ENCODE measurements at regions not wholly inside any gene's neighbourhood (a gene's known extent, or its start where the extent isn't known, plus 50 kb on each side); places are given as distances from the start of the nearest gene placed in this dataset.
A peak's percentile ranks its signal among the peaks of the same experiment; 100 is the strongest.
"Not testable (repeated sequence)": the region's sequence is repeated elsewhere in the genome, so short reads cannot be mapped to it uniquely, and the experiment has no call there.

GRCh38 chr18:70536370-70537062, 247.7 kb downstream of the SOCS6 start:
- DNase-seq: no peak

GRCh38 chr18:70535041-70535440, 246.2 kb downstream of the SOCS6 start:
- no peak for DNase-seq

- DNase-seq: not testable (repeated sequence)
Measured at GRCh38 chr18:70525322-70525721, 236.5 kb downstream of the SOCS6 start.

GRCh38 chr18:70523792-70524182, 234.9 kb downstream of the SOCS6 start:
- DNase-seq: no peak

- no peak for DNase-seq
Measured at GRCh38 chr18:70523035-70523791, 234.4 kb downstream of the SOCS6 start.

- DNase-seq: no peak
Measured at GRCh38 chr18:70522183-70522680, 233.4 kb downstream of the SOCS6 start.

GRCh38 chr18:70520867-70521266, 232.0 kb downstream of the SOCS6 start:
- DNase-seq: no peak

GRCh38 chr18:70513502-70514171, 224.8 kb downstream of the SOCS6 start:
- DNase-seq: no peak

GRCh38 chr18:70507970-70508369, 219.1 kb downstream of the SOCS6 start:
- no peak for DNase-seq

GRCh38 chr18:70506511-70506910, 217.7 kb downstream of the SOCS6 start:
- DNase-seq: no peak

- no peak for DNase-seq
Measured at GRCh38 chr18:70503060-70503459, 214.2 kb downstream of the SOCS6 start.

- DNase-seq: no peak
Measured at GRCh38 chr18:70501358-70501757, 212.5 kb downstream of the SOCS6 start.

GRCh38 chr18:70500748-70501147, 211.9 kb downstream of the SOCS6 start:
- DNase-seq: no peak

GRCh38 chr18:70499218-70499691, 210.4 kb downstream of the SOCS6 start:
- peak; percentile 2 for DNase-seq

GRCh38 chr18:70496353-70497294, 207.8 kb downstream of the SOCS6 start:
- DNase-seq: no peak

- DNase-seq: no peak
Measured at GRCh38 chr18:70494524-70494923, 205.7 kb downstream of the SOCS6 start.

- no peak for DNase-seq
Measured at GRCh38 chr18:70493461-70493860, 204.6 kb downstream of the SOCS6 start.

- DNase-seq: peak; percentile 49
Measured at GRCh38 chr18:70491734-70492348, 203.0 kb downstream of the SOCS6 start.

- peak; percentile 49 for DNase-seq
Measured at GRCh38 chr18:70489986-70490933, 201.4 kb downstream of the SOCS6 start.

GRCh38 chr18:70489571-70489970, 200.7 kb downstream of the SOCS6 start:
- DNase-seq: no peak

- DNase-seq: no peak
Measured at GRCh38 chr18:70469916-70470315, 181.1 kb downstream of the SOCS6 start.

Data from CD4-positive, alpha-beta T cell treated with Interleukin-17A for 1 hour (primary cell).